Vagina (tissue), 2 donors: ENCODE measurements at regions not wholly inside any gene's neighbourhood (a gene's known extent, or its start where the extent isn't known, plus 50 kb on each side); places are given as distances from the start of the nearest gene placed in this dataset.

Experiments used
- DNase-seq, 2 donors: peaks; one replicate each; pipeline ENCODE4 v3.0.0-alpha.2; 2017; ENCODE audit errors: extremely low spot score in 2 of 2
- H3K27ac ChIP-seq: fragments of 200-600 bp; sonication (generic); one replicate; pipeline ENCODE4 v1.5.1; 2019
- H3K27me3 ChIP-seq: fragments of 200-600 bp; sonication (generic); one replicate; pipeline ENCODE4 v1.5.1; 2019
- H3K36me3 ChIP-seq, 2 donors: fragments of 200-600 bp; sonication (generic); one replicate each; pipeline ENCODE4 v1.5.1; 2017 to 2019
- H3K4me1 ChIP-seq: fragments of 200-600 bp; sonication (generic); one replicate; pipeline ENCODE4 v1.5.1; 2019
- H3K4me3 ChIP-seq, 2 donors: fragments of 200-600 bp; sonication (generic); 1 replicate in 1 of 2; 2 replicates in 1 of 2; pipeline ENCODE4 v1.5.1; 2016 to 2019
- H3K9me3 ChIP-seq: fragments of 200-600 bp; sonication (generic); one replicate; pipeline ENCODE4 v1.5.1; 2019
- CTCF ChIP-seq, 3 experiments: fragments of 450-650 bp in 2 of 3; fragments of 200-600 bp in 1 of 3; sonication (generic) in 1 of 3; IDR thresholded peaks; one replicate each; pipeline ENCODE4 v1.5.1; 2017 to 2019; ENCODE audit warnings: antibody characterized with exemption in 3 of 3, mild to moderate bottlenecking in 2 of 3, moderate library complexity in 2 of 3
- POLR2A ChIP-seq, 2 donors: fragments of 450-650 bp; IDR thresholded peaks; one replicate each; pipeline ENCODE4 v1.6.1; 2017; ENCODE audit warnings: antibody characterized with exemption in 2 of 2, mild to moderate bottlenecking in 2 of 2, moderate library complexity in 2 of 2
- POLR2AphosphoS5 ChIP-seq, 2 donors: sonication (generic); formaldehyde crosslinking; IDR thresholded peaks; one replicate each; pipeline ENCODE4 v1.9.0; 2017; ENCODE audit warnings: antibody characterized with exemption in 2 of 2, mild to moderate bottlenecking in 2 of 2, low read depth in 1 of 2; ENCODE audit not compliant: insufficient read depth in 1 of 2
- intact Hi-C: fragments of 100-400 bp; cut with DNase I; formaldehyde crosslinking; loops from one replicate; pipeline ENCODE4 v1.15.1; 2023

- intact Hi-C loops, result no loop called here
Measured at GRCh38 chr1:90346349-90346748, 351.4 kb downstream of the ZNF326 start.

GRCh38 chr1:90344963-90345730 lies 350.2 kb downstream of the ZNF326 start:
- H3K27me3 ChIP-seq, result no peaks in the 10 kb centered on the region
- no peak overlapping the region for H3K4me3 ChIP-seq
- H3K9me3 ChIP-seq, result no peaks in the 10 kb centered on the region
- intact Hi-C loops, result no loop called here
- no peaks in the 10 kb centered on the region for H3K4me1 ChIP-seq
- H3K36me3 ChIP-seq, result no peaks in the 10 kb centered on the region
- TF ChIP-seq POLR2A (IDR thresholded peaks at IDR 0.05) (no peak), CTCF (IDR thresholded peaks at IDR 0.05) (no peak), POLR2AphosphoS5 (IDR thresholded peaks at IDR 0.05; ENCODE audit: insufficient read depth in 1 of 2, low read depth in 1 of 2) (no peak)
- no peak overlapping the region for H3K27ac ChIP-seq
- no peak for DNase-seq

More at GRCh38 chr1:90346349-90346748, 351.4 kb downstream of the ZNF326 start:
- TF ChIP-seq POLR2A (IDR thresholded peaks at IDR 0.05) (no peak), CTCF (IDR thresholded peaks at IDR 0.05) (no peak), POLR2AphosphoS5 (IDR thresholded peaks at IDR 0.05; ENCODE audit: insufficient read depth in 1 of 2, low read depth in 1 of 2) (no peak)
- Histone ChIP-seq H3K4me1 (no peaks in the 10 kb centered on the region), H3K36me3 (no peaks in the 10 kb centered on the region), H3K27ac (no peak overlapping the region), H3K9me3 (no peaks in the 10 kb centered on the region), H3K4me3 (no peak overlapping the region), H3K27me3 (no peaks in the 10 kb centered on the region)
- DNase-seq, result no peak

GRCh38 chr1:90341516-90341915 lies 346.6 kb downstream of the ZNF326 start:
- TF ChIP-seq POLR2AphosphoS5 (IDR thresholded peaks at IDR 0.05; ENCODE audit: insufficient read depth in 1 of 2, low read depth in 1 of 2) (no peak), CTCF (IDR thresholded peaks at IDR 0.05) (no peak), POLR2A (IDR thresholded peaks at IDR 0.05) (no peak)
- intact Hi-C loops, result no loop called here

GRCh38 chr1:90340606-90341005 lies 345.7 kb downstream of the ZNF326 start:
- H3K36me3 ChIP-seq, result no peaks in the 10 kb centered on the region
- H3K4me3 ChIP-seq, result no peak overlapping the region
- intact Hi-C loops, result no loop called here
- DNase-seq, result no peak
- no peaks in the 10 kb centered on the region for H3K27me3 ChIP-seq
- H3K27ac ChIP-seq, result no peak overlapping the region
- TF ChIP-seq POLR2A (IDR thresholded peaks at IDR 0.05) (no peak), CTCF (IDR thresholded peaks at IDR 0.05) (no peak), POLR2AphosphoS5 (IDR thresholded peaks at IDR 0.05; ENCODE audit: insufficient read depth in 1 of 2, low read depth in 1 of 2) (no peak)
- H3K4me1 ChIP-seq, result no peaks in the 10 kb centered on the region
- no peaks in the 10 kb centered on the region for H3K9me3 ChIP-seq

More at GRCh38 chr1:90341516-90341915, 346.6 kb downstream of the ZNF326 start:
- Histone ChIP-seq H3K4me3 (no peak overlapping the region), H3K4me1 (no peaks in the 10 kb centered on the region), H3K36me3 (no peaks in the 10 kb centered on the region), H3K27me3 (no peaks in the 10 kb centered on the region), H3K9me3 (no peaks in the 10 kb centered on the region), H3K27ac (no peak overlapping the region)
- DNase-seq, result no peak

- Histone ChIP-seq H3K4me3 (no peak overlapping the region), H3K9me3 (no peaks in the 10 kb centered on the region), H3K27me3 (no peaks in the 10 kb centered on the region), H3K36me3 (no peaks in the 10 kb centered on the region), H3K27ac (no peak overlapping the region), H3K4me1 (no peaks in the 10 kb centered on the region)
- intact Hi-C loops, result no loop called here
- DNase-seq, result no peak
- TF ChIP-seq POLR2A (IDR thresholded peaks at IDR 0.05), result no peak
Measured at GRCh38 chr1:90339811-90340210, 344.9 kb downstream of the ZNF326 start.
